ENCODE measurements at regions not wholly inside any gene's neighbourhood (a gene's known extent, or its start where the extent isn't known, plus 50 kb on each side); places are given as distances from the start of the nearest gene placed in this dataset.

DNA sequence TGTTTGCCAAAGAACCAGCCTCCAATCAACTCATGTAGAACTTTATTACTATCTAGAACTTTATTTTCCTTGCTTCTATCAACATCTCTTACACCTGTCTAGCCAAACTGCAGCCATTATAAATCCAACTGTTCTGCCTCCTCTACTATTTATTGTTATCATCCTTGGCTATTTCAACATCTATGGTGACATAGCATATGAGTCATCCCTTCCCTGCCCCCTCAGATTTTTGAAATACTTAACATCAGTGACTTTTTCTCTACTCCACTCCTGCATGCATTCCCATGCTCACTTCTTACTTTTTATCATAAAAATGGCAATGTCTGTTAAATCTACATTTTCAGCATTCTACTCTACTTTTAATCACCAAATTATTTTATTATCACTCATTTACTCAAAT, 544.9 kb upstream of the NEGR1 start:
- DNase-seq (ENCODE audit: low spot score), result no peak

DNA sequence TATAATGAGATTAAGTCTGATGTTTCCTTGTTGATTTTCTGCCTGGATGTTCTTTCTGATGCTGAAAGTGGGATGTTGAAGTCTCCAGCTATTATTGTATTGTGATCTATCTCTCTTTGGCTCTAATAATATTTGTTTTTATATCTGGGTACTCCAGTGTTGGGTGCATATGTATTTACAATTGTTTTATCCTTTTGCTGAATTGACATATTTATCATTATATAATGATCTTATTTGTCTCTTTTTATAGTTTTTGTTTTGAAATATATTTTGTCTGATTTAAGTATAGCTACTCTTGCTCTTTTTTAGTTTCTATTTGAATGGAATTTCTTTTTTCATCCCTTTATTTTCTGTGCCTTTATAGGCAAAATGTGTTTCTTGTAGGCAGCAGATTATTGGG, 522.2 kb upstream of the NEGR1 start:
- no peak for DNase-seq (ENCODE audit: low spot score)

GRCh38 chr1:72781038-72781437, 498.7 kb upstream of the NEGR1 start:
- no peak for DNase-seq (ENCODE audit: low spot score)

GRCh38 chr1:72780212-72780611, 497.9 kb upstream of the NEGR1 start:
- DNase-seq (ENCODE audit: low spot score), result no peak

DNA sequence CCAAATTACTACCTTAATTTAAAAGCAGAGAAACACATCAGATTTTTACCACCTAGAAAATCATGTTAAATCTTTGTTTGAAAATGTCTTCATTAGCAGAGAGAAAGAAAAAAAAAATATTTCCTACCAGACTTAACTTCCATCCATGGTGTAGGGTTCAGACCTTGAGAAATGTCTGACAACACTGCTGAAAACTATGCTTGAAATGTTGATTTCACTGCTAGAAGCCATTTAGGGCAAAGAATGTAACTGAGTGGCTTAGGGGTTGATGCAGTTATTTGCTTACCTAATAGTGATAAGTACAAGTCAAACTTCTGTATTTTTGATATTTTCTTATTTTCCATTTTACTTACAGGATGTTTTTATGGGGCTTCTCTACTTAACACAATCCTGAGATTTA, 495.6 kb upstream of the NEGR1 start:
- no peak for DNase-seq (ENCODE audit: low spot score)

DNA sequence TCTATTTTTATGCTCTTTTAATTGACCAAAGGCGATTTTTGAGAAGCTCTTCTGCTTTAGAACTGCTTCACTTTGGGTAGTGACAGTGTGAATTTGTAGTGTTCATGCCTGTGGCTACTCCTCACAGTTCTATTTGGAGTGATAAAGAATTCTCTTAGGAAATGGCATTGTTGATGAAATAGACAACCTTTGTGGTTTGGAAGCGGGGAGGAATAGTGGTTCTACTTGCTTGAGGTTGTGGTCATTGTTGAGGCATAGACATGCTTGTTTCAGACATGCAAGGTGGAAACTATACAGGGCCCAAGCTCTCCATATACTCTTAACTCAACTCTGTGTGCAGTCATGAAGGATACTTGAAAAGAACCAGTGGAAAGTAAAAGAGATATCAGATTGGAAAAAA, 481.1 kb upstream of the NEGR1 start:
- no peak for DNase-seq (ENCODE audit: low spot score)

DNA sequence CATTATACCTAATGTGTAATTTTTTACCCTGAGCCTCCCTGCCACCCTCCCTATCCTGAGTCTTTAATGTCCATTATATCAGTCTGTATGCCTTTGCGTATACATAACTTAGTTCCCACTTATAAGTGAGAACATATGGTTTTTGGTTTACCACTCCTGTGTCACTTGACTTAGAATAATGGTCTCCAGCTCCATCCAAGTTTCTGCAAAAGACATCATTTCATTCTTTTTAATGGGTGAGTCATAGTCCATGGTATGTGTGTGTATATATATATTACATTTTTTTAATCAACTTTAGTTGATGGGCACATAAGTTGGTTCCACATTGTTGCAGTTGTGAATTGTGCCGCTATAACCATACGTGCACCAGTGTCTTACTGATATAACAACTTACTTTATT, 477.1 kb upstream of the NEGR1 start:
- no peak for DNase-seq (ENCODE audit: low spot score)

GRCh38 chr1:72757843-72758242, 475.5 kb upstream of the NEGR1 start:
- DNase-seq (ENCODE audit: low spot score), result no peak

DNA sequence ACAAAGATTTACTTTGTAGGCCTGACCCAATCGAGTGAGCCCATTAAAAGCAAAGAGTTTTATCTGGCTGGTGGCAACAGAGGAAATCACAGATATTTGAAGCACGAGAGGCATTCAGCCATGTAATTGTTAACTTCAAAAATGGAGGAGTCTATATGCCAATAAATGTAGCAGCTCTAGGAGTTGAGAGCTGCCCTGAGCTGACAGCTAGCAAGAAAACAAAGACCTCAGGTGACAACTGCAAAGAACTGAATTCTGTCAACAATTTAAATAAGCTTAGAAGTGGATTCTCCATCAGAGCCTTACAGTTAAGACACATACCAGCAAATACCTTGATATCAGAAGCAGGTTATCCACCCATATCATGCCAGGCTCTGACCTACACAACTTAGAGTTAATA, 463.1 kb upstream of the NEGR1 start:
- no peak for DNase-seq (ENCODE audit: low spot score)

DNA sequence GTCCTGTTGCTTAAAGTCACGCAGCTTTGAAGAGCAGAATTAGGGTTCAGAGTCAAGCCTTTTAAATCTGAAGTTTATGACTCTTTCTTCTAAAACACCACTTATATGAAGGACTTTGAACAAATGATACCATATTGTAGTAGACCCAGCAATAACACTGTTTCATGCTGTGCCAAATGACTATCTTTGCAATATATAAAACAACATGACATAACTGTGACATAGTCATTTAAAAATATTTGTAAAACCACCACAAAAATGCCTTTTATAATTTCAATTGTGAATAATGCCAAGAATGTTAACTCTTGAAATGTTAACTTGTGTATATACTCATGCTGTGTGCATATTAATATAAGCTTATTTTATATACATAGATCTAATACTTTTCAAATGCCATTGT, 452.1 kb upstream of the NEGR1 start:
- no peak for DNase-seq (ENCODE audit: low spot score)

DNA sequence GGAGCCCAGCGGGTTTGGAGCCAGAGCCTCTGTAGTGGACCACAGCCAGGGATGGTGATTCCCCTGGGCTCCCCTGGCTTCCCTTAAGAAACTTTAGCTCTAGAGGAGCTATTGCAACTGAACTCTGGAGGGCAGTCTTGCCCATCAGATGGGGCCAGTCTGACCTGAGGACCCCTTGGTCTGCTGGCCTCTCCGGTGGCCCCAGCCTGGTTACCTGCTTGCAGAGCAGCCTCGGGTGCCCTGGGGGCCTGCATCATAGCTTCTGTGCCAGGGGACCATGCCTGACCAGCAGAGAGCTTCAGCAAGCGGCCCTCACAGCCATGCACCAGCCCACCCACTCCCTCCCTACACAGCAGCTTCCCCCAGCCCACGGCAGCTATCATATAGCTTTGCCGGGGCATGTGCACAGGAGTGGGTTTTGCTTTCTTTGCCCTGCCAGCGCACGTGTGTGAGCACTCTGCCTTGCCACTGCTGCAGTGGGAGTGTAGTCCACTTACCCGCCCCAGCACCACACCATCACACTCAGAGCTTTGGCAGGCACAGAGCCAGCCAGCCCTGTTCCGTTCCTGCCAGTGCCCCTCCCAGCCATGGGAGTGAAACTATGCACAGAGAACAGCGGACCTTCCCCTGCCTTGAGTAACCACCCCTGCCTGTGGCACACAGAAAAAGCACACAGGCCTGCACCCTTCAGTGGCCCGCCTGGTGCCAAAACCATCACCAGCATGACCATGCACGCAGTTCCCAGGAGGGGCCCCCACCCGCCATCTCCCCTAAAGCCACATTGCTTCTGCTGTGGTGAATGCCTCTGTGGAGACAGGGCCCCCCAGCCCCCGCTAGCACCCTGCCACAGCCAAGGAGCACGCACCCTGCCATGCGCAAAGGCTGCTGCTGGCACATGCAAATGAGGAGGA, 442.9 kb upstream of the NEGR1 start:
- peak; percentile 41 for DNase-seq (ENCODE audit: low spot score)

GRCh38 chr1:72705921-72706320, 423.6 kb upstream of the NEGR1 start:
- DNase-seq (ENCODE audit: low spot score), result no peak

DNA sequence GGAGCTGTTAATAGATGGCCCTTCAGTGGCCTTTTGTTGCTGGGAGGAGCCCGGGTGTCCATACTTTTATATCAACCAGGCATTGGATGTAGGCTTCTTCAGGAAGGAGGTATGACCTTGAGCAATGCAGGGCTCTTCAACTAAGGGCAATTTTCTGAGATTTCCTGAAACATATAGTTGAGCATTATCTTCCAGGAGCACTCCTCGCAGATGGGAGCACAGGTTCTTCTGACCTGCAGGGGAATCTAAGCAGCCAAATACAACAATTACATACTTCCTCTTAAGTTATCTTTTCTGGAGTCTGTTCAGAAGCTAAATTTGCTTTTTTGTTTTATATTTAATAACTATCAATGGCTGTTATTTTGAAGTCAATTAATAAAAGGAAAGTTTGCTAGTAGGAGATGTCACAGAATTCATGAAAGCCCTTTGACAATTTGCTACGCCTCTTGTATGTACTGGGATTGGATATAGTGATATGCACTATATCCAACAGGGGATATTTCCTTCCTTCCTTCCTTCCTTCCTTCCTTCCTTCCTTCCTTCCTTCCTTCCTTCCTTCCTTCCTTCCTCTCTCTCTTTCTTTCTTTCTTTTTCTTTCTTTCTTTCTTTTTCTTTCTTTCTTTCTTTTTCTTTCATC, 422.6 kb upstream of the NEGR1 start:
- no peak for DNase-seq (ENCODE audit: low spot score)

GRCh38 chr1:72697410-72697809, 415.1 kb upstream of the NEGR1 start:
- no peak for DNase-seq (ENCODE audit: low spot score)

DNA sequence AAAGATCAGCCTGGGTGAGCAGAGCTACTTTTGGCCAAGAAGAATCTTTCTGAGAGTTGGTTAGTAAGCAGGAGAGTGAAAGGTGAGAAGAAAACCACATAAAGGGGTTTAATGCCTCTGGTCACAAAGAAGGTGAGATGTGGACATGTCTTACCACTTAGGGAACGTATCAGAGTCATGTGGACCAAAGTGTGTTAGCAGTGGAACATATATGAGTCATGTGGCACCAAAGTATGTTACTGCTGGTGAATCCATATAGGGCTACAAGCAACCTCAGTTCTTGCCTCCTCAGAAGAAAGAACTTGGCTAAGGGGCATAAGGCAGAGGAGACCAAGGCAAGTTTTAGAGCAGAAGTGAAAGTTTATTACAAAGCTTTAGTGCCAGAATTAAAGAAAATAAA, 411.6 kb upstream of the NEGR1 start:
- DNase-seq (ENCODE audit: low spot score), result no peak

GRCh38 chr1:72693376-72693775, 411.0 kb upstream of the NEGR1 start:
- DNase-seq (ENCODE audit: low spot score), result no peak

GRCh38 chr1:72690871-72691270, 408.5 kb upstream of the NEGR1 start:
- no peak for DNase-seq (ENCODE audit: low spot score)

GRCh38 chr1:72678683-72679082, 396.3 kb upstream of the NEGR1 start:
- no peak for DNase-seq (ENCODE audit: low spot score)

DNA sequence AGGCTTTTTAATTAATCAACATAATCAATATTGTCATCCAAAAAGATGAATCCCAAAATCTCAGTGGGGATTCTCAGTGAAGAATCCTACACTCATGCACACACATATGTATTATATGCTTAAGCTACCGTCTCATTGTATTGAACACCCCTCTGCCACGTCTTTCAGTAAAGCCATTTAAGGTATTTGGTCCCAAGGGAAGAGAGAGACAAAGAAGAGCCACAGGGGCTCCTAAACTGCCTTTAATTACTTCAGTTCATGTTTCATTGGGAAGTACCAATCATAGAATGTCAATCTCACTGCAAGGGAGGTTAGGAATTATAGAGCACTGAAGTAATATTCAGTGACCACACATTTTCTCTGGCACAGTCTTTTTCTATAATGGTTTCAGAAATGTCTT, 388.6 kb upstream of the NEGR1 start:
- peak; percentile 22 for DNase-seq (ENCODE audit: low spot score)

DNA sequence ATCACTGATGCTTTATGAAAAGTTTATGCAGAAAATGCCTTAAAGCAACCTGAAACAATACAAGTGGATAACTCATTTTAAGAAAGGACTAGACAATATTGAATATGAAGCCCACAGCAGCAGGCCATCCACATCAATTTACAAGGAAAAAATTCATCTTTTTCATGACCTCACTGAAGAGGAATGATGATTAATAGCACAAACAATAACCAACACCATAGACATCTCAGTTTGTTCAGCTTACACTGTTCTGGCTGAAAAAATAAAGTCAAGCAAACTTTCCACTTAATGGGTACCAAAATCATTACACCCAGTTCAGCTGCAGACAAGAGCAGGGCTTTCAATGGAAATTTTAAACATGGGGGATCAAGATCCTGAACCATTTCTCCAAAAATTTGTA, 380.6 kb upstream of the NEGR1 start:
- DNase-seq (ENCODE audit: low spot score), result no peak

DNA sequence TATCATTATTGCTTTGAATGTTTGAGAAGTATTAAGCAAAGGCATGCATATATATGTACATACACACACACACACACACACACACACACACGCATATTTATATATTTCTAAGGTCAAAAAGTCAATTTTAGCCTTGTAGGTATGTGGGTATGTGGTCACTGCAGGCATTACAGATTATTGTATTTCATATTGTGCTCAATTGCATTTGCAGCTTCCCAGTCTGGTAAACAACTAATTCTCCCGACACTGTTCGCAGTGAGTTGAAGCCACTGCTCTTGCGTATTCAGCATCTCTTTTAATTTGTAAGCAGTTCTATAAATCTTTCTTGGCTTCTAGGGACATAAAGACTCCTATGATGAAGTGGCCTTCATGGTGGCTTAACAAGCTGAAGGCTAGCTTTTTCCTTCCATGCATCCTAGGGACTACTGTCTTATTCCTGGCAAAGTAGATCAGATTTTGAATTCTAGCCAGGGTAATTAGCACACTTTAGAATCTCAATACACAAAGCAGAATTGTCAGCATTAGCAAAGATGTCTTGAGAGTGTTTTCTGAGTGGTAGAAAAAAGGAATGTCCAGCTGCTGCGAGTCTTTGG, 368.6 kb upstream of the NEGR1 start:
- no peak for DNase-seq (ENCODE audit: low spot score)

DNA sequence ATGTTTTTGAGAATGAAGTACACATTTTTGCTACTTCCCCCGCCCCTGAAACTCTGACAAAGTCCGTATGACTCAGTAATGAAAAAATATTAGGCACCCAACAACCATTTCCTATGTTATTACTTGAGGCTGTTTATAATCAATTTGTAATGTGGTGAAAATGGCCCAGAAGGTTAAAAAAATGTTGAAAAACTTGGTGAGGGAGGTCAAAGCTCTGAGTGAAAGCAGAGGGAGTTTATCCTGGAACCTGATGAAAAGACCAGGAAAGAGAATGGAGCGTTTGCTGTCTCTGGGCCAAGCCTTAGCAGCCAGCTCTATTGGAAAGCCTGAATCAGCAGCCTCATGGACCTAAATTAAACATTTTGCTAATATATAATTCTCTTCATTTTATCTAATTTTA, 367.7 kb upstream of the NEGR1 start:
- DNase-seq (ENCODE audit: low spot score), result no peak

DNA sequence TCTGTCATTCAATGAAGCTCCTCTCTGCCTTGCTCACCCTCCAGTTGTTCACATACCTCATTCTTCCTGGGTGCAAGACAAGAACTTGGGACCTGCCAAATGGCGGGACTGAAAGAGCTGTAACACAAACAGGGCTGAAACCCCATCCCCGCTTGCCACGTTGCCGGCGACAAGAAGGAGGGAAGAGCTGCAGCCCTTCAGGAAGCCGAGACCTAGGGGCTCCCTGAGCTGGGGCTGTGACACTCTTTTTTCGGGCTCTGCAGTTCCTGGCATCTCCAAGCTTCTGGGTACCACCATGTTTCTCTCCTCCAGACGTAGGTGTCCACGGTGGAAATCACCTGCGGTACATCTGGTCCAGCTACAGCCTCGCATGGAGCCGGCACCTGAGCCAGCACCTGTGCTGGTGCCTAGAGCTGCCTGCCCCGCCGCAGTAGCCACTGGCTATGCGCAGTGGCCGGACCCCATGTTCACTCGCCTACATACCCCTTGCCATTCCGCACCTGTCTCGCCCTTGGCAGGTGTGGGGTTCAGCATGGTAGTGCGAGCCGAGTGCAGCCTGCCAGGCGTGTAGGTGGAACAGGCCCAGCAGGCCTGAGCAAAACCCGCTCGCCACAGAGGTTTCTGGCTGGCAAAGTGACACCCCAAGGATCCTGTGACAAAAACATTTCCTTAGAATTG, 367.0 kb upstream of the NEGR1 start:
- no peak for DNase-seq (ENCODE audit: low spot score)

All from iPS-NIHi11 (cell line).